ENCODE measurements at regions not wholly inside any gene's neighbourhood (a gene's known extent, or its start where the extent isn't known, plus 50 kb on each side); places are given as distances from the start of the nearest gene placed in this dataset.

DNA sequence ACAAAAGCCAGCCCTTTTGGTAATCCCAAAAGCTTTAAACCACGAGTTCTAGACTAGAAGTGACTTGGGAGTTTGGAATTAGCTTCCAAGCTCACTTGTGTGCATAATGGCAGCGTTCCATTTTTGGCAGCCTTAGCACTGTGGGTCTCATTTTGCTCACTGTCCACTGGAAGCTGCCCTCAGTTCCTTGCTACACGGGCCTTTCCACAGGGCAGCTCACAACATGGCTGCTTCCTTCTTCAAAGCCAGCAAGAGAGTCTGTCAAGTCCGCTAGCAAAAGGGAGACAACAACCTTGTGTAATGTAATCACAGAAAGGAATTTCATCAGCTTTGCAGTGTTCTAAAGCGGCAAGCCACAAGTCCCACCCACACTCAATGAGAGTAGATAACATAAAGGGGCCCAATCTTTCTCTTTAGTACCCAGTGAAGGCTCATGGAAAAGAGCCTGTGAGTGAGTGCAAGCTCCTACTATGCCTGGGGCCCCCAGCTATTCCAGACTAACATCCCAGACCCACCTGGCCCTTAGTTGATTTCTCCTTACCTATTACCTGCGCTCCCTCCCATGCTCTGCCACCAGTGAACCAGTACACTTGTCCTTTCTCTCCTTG is 168.5 kb upstream of the FOXN2 start:
- DNase-seq, result no peak

DNA sequence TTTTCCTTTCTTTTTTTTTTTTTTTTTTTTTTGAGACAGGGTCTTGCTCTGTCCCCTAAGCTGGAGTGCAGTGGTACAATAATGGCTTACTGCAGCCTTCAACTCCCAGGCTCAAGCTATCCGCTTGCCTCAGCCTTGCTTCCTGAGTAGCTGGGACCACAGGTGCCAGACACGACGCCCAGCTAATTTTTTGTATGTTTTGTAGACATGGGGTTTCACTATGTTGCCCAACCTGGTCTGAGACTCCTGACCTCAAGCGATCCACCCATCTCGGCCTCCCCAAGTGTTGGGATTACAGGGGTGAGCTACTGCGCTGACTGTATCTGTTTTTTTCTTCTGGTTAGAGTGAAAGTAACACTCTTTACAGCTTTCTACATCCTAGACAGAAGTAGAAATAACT is 167.9 kb upstream of the FOXN2 start:
- DNase-seq, result no peak

DNA sequence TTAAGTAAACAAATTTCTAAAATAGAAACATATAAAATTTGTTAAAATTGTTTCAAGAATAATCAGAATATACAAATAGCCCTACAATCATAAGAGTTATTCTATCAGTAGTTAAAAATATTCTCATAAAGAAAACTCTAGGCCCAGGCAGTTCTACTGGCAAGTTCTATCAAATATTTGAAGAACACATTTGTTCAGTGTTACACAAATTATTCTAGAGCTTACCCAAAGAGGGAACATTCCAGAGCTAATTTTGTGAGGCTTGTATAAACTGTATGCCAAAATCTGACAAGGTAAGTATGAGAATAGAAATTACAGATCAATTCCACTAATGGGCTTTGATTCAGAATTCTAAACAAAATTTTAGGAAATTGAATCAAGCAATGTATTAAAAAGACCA is 166.8 kb upstream of the FOXN2 start:
- DNase-seq, result no peak

DNA sequence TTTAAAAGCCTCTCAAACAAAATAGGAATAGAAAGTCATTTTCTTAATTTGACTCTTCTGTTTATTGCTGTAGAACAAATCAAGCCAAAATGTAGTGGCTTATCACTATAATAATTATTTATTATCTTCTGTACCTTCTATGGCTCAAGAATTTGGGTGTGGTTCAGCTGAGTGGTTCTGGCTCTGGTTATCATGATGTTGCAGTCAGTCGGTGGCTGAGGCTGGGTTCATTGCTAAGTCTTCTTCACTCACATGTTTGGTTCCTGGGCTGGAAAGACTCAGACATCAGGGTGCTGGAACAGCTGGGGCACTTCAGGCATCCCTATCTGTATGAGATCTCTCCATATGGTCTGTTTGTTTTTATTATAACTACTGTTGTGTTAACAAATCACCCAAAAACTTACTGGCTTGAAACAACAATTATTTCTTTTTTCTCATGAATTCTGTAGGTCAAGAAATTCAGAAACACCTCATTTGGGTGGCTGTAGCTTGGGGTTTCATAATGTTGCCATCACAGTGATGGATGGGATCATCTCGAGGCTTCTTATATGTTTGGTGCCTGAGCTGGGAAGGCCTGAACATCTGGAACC is 165.5 kb upstream of the FOXN2 start:
- DNase-seq, result peak; percentile 6

DNA sequence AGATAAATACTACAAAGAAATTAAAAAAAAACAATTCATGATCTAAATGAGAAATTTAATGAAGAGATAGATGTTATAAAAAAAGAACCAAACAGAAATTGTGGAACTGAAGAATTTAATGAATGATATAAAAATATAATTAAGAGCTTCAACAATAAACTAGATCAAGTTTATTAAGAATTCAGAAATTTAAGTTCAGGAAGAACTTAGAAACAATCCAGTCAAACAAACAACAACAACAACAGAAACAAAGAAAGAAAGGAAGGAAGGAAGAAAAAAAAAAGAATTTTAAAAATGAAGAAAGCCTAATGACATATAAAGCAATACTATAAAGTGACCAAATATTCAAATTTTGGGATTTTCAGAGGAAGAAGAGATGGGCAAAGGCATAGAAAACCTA is 157.3 kb upstream of the FOXN2 start:
- DNase-seq, result no peak

DNA sequence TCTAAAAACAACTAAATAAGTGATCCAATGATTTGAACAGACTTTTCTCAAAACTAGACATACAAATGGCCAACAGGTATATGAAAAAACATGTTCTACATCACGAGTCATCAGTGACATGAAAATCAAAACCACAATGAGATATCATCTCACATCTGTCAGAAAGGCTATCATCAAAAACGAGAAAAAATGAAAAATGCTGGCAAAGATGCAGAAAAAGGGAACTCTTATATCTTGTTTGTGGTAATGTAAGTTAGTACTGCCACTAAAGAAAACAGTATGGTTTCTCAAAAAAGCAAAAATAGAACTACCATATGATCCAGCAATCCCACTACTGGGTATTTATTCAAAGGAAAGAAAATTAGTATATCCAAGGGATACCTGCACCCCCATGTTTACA is 152.9 kb upstream of the FOXN2 start:
- no peak for DNase-seq

DNA sequence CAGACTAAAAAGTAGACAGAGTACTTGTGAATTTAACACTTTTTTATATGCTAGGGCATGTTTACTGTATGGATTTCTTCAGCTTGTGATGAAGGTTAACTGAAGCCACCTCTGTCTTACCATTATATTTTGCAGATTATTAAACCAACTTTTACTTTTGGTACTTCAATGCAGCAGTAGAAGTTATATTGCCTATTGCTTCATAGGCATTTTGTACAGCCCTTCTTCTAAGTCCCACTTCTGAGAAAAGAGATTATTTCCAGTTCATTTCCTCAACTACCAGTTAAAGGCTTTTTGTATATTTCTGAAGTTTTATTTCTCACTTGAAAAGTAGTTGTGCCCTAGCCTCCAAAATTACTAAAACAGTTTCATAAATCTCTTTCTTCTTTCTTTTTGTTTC is 151.7 kb upstream of the FOXN2 start:
- no peak for DNase-seq

DNA sequence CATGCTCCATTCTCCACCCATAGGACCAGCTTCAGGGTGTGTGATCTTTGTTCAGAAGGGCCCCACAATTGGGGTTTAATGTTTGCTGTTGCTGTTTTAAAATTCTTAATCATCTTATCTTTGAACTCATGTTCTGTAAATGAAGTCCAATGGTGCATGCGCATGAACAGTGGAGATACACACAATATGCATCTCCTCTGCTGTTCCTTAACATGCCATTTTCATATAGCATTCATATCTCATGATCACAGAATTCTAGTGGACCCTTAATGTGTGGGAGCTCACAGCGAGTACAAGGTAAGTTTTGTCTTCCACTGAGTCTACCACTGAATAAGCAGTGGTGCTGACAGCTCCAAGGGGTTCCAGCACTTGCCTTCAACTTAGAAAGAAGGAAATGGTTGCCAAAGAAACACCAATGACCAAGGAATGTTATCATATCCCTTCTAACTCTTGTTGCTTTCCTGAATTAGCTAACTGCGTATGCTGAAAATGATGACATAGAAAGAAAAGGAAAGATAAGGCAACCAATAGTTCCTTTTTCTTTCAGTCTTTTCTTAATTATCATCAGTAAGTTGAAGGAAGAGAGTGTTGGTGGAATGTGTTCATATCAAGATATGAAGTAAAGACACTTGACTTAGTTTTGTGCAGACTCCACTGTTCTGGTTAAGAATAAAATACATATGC is 149.3 kb upstream of the FOXN2 start:
- DNase-seq, result no peak

DNA sequence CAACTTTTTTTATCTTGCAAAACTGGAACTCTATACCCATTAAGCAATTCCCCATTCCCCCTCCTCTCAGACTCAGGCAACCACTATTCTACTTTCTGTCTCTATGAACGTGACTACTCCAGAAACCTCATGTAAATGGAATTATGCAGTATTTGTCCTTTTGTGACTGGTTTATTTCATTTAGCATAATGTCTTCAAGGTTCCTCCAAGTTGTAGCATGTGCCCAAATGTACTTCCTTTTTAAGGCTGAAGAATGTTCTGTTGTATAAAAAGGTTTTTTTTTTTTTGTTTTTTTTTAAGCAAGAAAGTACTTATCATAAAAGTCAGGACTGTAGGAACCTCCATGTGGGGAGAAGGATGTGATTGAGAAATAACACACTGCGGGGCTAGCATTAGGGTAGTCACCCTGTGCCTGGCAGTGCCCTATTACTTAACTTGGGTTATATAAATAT is 145.3 kb upstream of the FOXN2 start:
- no peak for DNase-seq

DNA sequence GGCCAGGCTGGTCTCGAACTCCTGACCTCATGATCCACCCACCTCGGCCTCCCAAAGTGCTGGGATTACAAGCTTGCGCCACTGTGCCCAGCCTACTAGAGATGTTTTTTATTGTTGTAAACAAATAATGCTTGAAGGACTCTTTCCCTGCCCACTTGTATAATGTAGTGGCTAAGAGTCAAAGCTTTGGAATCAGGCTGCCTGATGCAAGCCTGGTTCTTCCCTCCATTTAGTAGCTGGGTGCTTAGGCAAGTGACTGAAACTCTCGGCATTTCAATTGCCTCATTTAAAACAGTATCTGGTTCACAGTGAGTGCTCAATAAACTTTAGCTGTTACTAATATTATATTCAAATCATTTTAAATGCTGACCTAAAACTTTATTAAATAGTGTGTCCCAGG is 144.2 kb upstream of the FOXN2 start:
- DNase-seq, result no peak

DNA sequence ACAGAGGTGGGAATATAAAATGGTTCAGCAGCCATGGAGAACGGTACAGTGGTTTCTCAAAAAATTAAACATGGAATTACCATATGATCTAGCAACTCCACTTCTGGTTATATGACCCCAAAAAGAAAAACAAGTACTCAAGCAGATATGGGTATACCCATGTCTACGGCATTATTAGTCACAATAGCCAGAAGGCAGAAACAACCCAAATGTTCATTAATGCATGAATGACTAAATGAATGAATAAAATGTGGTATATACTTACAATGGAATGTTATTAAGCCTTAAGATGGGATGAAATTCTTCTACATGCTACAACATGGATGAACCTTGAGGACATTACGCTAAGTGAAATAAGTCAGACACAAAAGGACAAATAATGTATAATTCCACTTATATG is 141.3 kb upstream of the FOXN2 start:
- DNase-seq, result no peak

DNA sequence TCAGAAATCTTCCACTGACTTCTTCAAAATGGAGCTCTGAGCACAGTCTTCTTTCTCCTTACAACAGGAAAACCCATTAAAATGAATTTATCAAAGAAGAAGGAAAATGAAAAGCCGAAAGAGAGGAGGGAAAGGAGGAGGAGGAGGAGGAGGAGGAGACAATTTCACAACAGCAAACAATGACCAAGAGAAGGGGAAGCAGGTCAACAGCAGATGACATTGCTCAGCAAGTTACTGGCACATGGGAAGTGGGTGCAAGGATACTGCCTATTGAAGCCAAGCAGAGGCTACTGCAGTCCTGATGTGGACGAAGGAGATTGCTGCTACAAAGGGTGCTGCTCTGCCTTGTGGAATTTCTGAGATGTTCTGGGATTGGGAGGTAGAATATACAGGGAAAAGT is 140.0 kb upstream of the FOXN2 start:
- DNase-seq, result no peak

DNA sequence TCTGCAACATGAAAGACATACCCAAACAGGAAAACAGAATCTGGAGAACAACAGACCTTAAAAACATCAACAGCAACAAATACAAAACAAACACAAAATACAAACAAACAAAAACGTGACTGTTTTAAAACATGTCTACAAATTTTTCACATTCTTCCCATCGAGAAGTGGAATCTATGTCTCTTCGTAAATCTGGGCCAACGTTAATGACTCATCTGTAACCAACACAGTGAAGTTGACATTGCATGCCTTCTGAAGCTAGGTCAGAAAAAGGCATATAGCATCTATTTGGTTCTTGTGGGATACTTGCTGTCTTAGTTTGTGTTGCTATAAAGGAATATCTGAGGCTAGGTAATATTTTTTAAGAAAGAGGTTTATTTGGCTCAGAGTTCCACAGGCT is 139.2 kb upstream of the FOXN2 start:
- no peak for DNase-seq

DNA sequence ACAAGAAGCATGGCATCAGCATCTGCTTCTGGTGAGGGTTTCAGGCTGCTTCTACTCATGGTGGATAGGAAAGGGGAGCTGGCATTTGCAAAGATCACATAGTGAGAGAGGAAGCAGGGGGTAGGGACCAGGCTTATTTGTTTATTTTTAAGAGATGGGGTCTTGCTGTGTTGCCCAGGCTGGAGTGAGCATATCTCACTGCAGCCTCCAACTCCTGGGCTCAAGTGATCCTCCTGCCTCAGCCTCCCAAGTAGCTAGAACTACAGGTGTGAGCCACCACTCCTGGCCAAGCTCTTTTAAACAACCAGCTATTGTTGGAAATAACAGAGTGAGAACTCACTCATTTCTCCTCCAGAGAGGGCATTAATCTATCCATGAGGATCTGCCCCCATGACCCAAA is 138.8 kb upstream of the FOXN2 start:
- no peak for DNase-seq

DNA sequence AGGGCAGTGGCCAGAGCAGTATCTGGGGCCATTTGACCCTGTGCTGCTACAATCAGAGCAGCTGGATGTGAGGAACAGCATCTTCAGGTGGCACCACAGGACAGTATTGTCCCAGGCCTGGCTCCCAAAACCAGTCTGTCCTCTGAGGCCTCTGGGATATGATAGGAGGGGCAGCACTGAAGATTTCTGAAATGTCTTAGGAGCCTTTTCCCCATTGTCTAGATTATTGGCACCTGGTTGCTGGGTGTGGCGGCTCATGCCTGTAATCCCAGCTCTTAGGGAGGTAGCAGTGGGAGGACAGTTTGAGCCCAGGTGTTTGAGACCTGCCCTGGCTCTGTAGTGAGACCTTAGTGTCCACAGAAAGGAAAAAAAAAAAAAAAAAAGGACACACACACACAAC is 137.6 kb upstream of the FOXN2 start:
- no peak for DNase-seq

DNA sequence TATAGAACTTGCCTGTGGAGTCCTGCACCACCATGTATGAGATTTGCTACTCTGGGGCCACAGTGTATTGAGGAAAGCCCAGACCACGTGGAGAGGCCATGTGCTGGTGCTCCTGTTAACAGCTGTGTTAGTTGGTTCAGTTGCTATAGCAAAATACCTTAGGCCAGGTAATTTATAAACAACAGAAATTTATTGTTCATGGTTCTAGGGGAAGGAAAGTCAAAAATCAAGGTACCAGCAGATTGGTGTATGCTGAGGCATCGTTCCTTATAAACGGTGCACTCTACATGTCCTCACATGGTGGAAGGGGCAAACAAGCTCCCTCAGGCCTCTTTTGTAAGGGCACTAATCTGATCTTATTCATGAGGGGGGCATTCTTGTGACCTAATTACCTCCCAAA is 135.9 kb upstream of the FOXN2 start:
- DNase-seq, result no peak

DNA sequence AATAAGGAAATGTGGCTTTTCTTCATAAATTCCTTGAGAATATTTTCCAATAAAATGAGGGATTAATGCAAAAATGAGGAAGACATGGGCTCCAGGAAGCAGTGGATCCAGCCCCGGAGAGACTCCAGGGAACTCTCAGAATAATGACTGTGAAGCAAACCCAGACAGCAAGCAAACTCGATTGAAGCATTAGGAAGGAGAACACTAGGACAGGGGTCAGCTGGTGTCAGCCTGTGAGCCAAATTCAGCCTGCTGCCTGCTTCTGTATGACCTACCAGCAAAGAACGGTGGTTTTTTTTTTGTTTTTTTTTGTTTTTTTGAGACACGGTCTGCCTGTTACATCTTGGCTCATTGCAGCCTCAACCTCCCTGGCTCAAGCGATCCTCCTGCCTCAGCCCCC is 133.9 kb upstream of the FOXN2 start:
- DNase-seq, result no peak

DNA sequence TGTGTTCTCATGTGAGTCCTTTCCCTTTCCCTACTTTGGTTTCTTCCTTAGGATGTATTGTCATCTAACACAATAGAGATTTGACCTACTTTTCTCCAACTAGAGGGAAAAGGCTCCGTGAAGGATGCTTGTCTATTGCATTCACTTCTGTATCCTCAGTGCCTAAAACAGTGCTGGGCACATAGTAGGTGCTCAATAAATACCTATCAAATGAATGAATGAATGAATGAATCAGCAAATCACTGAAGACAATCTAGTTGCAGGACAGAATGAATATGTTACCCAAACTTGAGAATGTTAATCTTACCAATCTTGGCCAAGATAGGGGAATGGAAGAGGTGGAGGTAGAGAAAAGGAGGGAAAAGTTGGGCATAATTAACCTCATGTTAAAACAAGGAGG is 131.2 kb upstream of the FOXN2 start:
- no peak for DNase-seq

DNA sequence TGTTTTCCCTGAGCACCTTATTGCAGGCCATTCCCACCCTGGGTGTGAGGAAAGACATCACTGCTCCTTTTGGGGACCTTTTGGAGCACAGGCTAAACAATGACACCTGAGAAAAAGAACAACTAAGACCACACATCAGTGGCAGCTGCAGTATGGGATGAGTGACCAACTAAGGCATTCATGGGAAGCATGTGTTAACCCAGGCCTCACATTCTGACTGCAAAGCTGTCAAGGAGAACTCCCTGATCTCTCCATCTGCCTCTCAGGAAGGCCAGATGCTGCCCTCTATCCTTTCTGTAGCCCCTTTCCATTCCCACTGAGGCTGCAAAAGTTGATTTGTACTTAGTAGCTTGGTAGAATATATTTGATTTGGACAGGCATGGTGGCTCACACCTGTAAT is 130.5 kb upstream of the FOXN2 start:
- no peak for DNase-seq

DNA sequence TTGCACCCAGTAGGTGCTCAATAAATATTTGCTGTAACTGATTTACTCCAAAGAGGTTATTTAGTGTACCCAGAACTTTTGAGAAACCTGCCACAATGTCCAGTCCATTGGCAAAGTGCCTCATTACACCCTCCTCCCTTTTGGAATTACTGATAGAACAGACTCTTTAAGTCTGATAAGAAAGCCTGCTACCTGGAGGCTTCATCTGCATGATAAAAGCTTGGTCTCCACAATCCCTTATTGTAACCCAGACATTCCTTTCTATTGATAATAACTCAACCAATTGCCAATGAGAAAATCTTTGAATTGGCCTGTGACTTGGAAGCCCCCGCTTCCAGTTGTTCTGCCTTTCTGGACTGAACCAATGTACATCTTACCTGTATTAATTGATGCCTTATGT is 127.0 kb upstream of the FOXN2 start:
- no peak for DNase-seq

DNA sequence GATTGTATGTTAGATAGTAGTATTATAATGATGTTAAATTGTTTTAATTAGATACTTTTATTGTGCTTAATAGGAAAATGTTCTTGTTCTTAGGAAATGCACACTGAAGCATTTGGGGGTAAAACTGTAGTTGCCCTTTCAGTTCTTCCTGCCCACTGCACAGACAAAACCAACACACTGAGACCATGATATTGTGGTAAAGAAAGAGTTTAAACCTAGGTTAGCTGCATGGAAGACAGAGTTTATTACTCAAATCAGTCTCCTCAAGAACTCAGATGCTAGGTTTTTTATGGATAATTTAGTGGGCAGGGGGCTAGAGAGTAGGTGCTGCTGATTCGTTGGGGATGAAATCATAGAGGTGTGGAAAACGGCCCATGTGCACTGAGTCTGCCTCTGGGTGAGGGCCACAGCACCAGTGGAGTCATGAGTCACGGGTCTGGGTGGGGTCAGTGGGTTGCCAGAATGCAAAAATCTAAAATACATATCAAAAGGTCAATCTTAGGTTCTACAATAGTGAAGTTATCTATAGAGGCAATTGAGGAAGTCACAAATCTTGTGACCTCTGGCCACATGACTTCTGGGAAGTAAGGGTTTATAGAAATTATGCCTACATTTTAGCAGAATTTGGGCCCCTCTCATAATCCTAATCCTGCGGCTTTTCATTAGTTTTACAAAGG is 124.8 kb upstream of the FOXN2 start:
- no peak for DNase-seq

DNA sequence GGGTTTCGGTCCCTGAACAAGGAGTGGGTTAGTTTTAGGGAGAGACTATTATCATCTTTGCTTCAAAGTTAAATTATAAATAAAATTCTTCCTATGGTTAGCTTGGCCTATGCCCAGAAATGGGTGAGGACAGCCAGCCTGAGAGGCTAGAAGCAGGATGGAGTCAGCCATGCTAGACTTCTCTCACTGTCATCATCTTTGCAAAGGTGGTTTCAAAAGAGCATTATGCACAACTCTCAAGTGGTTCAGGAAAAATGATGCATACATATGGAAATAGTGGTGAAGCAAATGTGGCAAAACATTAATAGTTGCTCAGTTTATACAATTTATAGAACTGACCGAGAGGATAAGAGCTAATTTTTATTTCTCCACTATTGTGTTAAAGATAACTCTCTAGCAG is 124.3 kb upstream of the FOXN2 start:
- no peak for DNase-seq

DNA sequence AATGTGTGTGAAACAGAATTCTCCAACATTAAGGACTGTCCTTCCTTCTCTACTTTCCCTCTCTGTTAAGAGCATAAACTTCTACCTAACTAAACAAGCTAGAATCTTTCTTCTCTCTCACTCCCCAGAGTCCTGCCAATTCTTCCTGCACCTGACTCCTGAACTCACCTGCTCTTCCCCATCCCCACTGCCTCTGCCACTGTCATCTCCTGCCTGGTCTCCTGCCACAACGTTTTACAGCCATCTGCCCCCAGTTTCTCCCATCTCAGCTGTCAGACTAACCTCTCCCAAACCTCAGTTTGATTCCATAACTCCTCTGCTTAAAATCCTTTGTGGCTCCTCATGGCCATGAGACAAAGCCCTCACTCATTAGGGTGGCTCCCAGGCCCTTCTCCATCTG is 119.8 kb upstream of the FOXN2 start:
- DNase-seq, result no peak

DNA sequence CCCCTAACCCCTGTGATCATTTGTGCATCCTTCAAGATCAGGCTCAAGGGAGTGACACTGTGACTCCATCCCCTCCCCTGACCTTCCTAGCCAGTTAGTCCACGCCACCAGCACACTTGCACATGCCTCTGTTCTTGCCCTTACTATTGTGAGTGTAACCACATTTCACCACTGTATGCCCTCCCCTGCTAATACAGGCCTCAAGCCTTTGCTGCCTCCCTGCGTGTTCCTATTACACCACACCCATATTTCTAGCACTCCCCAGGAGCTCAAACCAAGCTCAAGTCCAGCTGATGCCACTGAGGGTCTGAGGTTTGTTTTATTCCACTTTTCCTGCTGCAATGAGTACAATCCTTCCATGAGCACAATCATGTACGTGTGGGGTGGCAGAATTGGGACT is 119.3 kb upstream of the FOXN2 start:
- no peak for DNase-seq

All from NCI-H2171 (cell line).